Esophagus muscularis mucosa (tissue), 3 donors: ENCODE measurements at regions not wholly inside any gene's neighbourhood (a gene's known extent, or its start where the extent isn't known, plus 50 kb on each side); places are given as distances from the start of the nearest gene placed in this dataset.

Experiments
- CTCF ChIP-seq, 3 experiments: fragments of 200-600 bp in 2 of 3; fragments of 450-650 bp in 1 of 3; sonication (generic) in 2 of 3; IDR thresholded peaks; one replicate each; pipeline ENCODE4 v1.5.1; 2017 to 2019; ENCODE audit warnings: antibody characterized with exemption in 3 of 3, mild to moderate bottlenecking in 2 of 3, moderate library complexity in 1 of 3
- POLR2AphosphoS5 ChIP-seq, 2 donors: sonication (generic); formaldehyde crosslinking; IDR thresholded peaks; one replicate each; pipeline ENCODE4 v1.6.1; 2017; ENCODE audit warnings: antibody characterized with exemption in 2 of 2

GRCh38 chr4:4658052-4658451 is 116.2 kb upstream of the STX18 start:
- TF ChIP-seq POLR2AphosphoS5 (IDR thresholded peaks at IDR 0.05) = no peak
- no peak for TF ChIP-seq CTCF (IDR thresholded peaks at IDR 0.05)
